HG03469 (cell line): ENCODE measurements at regions not wholly inside any gene's neighbourhood (a gene's known extent, or its start where the extent isn't known, plus 50 kb on each side); places are given as distances from the start of the nearest gene placed in this dataset.

Source experiments
- ATAC-seq: cut with Tn5 transposase; IDR thresholded peaks from one replicate; pipeline ENCODE4 v1.9.1; 2021; ENCODE audit warnings: mild to moderate bottlenecking, moderate library complexity, moderate number of reproducible peaks; ENCODE audit not compliant: unreplicated experiment

DNA sequence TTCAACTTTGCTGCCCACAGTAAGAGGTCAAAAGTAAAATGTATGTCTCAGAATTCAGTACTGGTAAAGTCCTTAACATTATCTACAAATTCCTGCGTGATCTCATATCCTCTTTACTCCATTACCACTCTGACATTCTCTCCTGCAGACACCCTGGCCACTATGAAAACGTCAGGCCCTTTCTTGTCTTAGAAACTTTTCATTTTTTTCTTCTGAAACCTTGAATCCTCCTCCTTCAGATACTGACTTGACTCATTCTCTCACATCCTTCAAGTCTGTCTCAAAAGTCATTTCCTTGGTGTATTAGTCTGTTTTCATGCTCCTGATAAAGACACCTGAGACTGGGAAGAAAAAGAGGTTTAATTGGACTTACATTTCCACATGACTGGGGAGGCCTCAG lies 262.3 kb downstream of the POU4F1 start:
- ATAC-seq: peak; percentile 61

DNA sequence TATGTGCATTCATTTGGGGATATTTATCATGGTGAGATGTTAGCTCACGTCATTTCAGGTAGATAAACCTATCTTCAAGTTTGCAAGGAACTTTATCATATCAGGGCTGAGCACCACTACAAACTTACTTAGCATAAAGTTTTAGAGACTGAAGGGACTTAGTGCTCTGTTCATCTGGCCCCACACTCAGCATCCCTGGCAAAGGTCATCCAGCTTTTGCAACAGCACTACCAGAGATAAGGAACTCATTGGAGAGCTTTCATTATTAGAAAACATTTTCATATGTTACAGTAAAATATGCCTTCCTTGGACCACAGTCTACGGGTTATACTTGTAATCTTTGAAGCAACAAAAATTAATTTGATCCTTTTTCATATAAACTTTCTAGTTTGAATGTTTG lies 263.4 kb downstream of the POU4F1 start:
- ATAC-seq: no peak

DNA sequence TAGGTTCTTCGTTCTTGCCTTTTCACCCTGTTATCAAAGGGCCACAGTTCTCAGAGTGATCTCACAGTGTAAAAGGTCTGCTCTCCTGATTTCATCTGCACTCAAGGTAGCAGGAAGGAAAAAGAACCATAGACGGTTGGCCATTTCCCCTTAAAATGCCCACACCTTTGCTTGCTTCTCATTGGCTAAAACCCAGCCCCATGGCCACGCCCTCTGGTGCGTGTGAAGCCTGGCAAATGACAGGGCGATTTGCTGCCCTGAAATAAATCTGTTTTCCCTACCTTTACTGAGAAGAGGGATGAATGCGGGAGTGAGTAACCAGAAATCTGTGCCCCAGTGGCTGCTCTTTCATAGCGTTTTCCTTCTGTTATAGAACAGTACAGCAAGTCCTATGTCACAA lies 269.3 kb downstream of the POU4F1 start:
- ATAC-seq: no peak

DNA sequence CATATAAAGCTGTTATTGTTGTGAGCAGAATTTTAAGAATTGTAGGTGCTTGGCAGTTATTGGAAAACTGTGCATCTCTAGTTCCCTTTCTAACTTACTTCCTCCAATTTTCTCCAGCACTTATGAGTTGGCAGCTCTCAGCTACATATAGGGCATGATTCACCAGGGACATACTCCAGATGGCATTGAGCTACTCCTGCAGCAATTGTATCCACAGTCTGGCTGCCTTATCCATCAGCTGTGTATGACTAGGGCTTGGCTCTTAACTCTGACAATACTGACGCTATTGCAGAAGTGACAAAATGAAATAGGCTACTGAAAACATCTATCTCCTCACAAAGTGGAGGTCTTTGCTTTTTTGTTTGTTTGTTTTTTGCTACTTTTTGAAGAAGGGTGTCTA lies 276.7 kb downstream of the POU4F1 start:
- ATAC-seq: no peak

DNA sequence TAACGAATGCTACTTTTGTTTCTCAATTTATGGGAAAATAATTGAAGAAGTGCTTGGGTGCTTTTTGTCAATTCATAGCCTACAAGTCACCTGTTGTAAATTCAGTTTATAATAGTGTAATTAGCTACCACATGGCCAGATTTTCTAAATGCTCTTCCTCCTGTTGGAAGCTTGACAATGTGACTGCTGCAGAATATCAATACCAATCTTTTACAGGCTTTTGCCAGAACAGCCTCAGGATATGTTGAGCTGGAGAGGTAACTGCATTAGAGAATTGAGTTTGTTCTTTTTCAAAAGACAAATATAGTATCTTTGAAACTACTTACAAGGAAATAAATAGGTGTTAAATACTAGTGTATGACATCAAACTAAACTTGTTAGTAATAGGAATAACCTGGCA lies 277.8 kb downstream of the POU4F1 start:
- ATAC-seq: no peak

DNA sequence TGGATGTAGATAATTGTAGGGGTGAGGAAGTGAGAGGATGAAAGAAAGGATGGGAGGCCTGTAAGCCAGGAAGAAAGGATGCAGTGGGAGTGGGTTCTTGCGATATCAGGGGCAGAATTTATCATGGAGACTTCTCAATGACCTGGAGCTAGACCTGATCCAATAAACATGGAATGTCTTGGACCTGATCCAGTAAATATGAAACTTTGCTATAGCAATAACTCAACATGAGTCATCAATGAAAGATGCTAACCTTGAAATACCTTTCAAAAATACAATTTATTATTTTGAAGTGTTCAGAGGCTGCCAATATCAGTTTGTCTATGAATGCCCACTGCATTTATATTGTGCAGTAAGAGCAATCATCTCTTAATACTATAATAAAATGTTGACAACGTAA lies 279.5 kb downstream of the POU4F1 start:
- ATAC-seq: no peak

DNA sequence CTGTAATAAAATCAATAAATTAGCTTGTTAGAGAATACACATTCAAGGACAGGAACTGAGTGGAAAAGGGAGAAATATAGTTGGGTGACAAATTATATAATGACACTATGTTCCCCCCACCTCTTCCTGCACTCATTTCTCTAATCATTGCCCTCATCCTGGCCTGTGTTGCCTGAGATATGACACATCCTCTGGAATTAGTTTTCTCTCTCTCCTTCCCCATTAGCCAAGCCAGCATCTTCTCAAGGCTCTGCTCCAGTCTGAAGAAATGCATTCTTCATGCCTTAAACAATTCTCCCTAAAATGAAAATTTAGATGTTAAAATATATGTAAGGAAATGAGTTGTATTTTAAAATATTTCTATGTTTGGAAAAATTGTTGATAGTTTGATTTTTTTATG lies 280.3 kb downstream of the POU4F1 start:
- no peak for ATAC-seq

DNA sequence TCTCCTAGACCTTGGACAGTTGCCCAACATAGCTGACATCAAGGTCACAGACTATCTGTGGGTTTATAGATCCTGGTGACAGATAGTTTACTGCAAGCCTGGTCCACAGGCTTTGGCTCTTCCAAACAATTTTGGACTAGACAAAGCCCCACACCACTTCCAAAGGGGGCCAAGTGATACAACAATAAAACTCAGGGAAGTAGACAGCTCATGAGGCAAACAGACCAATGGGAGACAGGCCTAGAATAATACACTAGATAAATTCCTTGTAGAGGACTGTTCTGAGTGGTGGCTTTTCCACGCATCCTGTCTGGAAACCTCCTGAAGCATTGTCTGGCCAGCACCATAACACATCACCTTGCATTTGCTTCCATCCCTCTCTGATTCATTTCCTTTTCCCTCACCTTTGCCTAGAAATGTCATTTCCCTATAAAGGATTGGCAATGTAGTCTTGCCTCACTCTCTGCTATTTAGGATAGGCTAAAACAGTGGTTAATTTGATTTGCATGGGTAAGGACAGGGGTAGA lies 284.2 kb downstream of the POU4F1 start:
- ATAC-seq: no peak

DNA sequence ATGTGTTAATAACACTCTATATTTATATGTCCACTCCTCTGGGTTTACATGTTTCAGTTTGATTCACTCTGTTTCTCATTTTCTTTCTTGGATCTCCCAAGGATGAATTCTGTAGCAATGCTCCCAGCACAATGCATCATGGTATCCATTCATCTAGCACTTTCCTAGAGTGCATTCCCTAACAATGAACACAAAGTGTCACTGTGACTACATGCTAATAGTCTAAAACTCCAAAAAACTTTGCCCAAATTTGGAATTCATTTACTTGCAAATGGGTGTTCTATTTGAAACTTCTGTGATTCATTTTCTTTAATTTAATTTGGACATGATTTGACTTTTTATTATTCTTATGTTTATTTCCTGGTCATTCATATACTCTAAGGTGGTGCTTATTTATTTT lies 286.3 kb downstream of the POU4F1 start:
- ATAC-seq: no peak

DNA sequence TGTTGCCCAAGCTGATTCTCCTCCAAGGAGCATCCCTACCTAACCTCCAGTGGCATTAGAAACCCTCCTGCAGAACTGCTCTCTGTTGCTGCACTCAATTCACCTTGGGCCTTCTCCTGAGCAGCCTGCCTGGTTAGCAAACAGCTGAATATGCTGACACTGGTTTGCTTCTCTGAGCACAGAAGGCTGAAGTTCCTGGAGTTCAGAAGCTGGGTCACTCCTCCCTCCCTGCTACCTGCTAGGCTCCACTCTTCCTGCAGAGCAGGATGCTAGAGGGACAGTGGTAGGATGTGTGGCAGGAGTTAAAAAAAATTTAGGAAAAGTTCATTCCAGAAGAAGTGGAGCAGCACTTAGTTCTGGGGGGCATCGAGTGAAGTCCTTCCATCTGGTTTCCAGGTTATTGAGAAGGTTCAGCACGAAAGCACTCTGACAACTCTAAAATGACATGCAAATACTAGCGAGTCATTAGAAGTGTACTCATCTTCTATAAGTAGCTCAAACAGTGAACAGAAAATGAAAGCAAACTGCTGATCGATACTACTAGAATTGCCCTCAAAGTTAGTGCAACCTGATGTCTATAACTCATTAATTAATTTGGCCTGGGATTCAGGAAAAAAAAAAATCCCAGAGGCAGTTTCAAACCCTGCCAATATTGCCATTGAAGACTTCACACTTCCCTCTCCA lies 293.7 kb downstream of the POU4F1 start:
- peak; percentile 49 for ATAC-seq

DNA sequence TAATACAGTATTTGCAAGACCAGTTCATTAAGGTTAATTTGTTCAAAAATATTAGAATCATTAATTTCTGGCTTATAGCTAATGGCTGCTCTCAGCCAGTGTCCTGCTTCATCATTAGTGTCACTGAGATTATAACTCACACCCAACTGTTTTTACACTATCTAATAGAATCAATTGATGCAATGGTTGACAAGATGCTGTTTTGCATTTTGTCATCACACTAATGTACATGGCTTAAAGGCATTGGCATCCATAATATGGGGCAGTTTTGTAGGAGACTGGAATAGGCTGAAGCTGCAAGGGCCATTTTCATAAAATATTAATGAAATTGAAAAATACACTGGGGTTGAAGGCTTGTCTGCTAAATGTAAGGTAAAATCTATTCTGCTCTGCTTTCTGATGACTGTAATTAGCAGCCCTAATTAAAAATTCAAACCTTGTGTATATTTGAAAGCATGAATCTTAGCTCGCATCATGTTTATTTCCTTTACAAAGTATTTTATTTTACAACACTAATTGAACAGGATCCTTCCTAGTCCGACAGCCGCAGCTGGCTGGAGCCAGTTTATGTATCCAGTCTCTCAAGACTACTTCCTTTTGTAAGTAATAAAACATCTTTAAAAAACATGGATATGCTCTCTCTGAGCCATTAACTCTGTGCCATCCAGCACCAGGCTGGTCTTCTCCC lies 296.7 kb downstream of the POU4F1 start:
- no peak for ATAC-seq

DNA sequence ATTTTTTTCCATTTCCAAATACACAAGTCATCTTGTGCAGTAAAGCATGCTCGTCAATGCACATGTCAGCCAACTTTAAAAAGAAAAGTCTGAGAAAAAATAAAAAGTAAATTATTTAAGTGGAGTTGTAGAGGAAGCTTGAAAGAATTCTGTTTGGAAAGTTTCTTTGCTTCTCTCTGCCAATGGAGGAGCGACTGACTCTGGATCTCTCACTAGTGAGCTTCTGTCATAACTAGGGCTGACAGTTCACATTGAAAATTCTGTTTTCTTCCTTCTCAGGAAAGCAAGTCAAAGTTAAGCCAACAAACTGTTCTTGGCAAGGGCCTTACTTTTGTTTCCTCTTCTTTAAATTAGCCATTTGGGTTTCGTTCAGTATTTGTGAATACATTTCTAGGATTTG lies 298.2 kb downstream of the POU4F1 start:
- ATAC-seq: no peak

DNA sequence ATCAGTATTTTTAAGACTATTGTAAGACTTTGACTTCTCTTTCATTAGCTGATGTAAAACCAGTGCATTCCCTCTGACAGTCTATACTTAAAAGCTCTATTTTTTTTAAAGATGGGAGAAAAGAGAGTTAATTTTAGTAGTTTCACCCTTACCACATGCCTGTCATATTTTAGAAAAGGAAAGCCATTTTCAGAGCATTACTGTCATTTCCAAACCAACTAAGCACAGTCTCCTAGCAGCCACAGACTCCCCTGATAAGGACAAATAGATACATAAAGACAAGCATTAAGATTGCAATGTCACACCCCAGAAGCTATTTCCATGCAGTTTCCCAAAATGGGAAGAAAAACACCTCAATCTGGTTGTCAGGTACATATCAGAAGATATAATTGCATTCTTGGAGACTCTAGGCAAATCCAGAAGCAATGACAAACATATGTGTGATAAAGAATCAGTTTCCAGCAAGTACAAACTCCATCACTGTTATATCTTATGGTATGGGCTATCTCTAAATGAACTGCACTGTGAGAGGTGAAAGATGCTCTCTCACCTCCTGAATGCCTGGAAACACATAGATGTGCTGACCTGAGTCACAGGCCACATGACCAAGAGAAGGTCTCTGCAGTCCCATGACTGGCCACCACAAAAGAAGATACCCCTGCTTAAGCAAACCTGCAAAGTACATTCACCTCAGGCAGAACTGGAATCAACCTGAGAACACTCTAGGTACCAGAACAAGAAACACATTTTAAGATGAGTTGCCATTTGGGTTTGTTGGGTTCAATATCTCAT lies 303.3 kb downstream of the POU4F1 start:
- ATAC-seq: peak; percentile 64

DNA sequence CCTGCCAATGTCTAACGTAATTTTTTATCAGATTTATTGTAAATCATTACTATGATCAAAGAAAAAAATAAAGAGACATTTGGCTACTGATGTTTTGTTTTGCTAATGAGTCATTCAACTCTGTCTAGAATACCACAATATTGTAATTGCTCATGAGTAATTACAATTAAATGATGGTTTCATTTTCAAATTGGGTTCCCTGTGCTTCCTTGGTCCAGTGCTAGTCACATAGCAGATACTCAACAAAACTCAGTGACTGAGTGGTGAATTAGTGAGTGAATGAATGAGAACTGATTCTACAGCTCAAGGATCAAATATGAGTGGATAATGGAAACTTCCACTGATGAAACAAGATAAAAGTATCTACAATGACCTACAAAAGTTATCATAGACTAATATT lies 304.7 kb downstream of the POU4F1 start:
- ATAC-seq: no peak

DNA sequence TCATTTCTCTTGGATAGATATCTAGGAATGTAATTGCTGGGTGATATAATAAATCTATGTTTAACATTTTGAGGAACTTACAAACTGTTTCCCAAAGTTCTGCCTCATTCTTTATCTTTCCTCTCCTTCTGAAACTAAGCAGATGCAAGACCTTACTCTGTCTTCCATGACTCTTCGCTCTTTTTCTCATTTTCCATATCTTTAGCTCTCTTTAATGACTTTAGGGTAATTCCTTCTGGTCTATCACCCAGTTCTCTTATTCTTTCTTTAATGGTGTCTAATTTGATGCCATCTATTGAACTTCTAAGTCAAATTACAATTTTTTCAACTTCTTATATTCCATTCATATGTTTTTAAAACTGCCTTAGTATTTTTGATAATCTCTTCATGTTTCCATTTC lies 316.6 kb downstream of the POU4F1 start:
- ATAC-seq: no peak

DNA sequence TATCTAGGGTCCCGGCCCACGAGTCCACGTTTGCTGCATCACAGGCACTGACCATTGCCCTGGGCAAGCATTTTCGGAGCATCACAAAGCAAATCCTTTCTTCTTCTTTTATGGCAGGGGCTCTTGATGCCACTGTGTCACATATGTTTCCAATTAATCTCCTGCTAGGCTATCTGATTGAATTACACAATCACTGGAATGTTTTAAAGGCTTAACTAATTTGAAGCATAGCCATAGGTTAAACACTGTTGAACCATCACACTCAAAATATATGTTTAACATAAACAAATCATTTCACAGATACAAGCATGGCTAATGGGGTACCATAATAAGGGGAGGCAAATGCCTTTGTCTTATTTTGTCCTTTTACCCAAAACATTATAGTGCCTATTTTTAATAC lies 338.3 kb downstream of the POU4F1 start:
- no peak for ATAC-seq

DNA sequence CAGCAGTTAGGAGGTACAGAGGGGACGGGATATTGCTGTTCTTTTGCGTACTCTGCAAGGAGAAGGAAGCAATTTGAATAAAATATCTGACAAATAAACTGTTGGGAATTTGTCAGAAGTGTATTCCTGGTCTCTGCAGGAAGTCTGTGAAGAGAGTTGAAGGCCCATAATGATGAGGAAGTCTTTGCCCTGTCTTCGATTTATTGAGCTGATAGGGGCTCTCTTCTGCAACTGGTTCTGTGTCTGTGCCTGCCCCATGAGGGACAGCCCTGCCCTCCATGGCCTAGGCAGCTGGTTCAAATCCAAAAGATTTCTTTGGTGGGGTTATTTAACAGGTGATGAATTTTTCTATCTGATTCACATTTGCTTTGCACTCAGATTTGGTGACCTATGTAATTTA lies 339.7 kb upstream of the EDNRB start:
- ATAC-seq: no peak

DNA sequence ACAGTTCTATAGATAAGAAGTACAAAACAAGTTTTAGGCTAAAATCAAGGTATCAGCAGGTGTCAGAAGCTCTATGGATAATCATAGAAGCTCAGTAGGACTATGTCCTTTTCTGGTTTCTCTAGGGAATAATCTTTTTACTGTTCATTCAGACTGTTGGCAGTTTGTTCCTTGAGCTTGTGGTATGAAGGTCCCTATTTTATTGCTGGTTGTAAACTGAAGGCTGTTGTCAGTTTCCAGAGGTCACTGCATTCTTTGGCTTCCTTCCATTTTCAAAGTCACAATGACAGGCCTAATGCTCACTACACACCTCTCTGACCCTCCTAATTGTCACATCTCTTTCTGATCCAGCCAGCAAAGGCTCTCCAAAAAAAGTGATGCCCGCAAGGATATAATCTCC lies 337.9 kb upstream of the EDNRB start:
- ATAC-seq: no peak

DNA sequence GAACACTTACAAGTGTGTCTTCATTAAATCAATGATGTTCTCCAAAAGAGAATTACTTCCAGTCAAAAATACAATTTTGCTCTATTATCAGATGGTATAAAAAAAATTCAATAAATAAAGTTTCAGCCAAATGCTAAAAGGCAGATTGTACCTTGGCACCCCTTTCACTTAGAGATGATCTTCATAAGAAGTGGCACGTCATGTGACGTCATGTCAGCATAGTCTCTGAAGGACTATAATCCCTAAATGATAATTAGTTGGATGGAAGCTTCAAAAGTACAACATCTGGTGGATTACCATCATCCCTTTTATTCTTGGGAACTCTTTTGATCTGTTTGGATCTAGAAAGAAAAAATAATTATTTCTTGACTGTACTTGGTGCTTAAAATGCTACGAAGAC lies 335.5 kb upstream of the EDNRB start:
- no peak for ATAC-seq

DNA sequence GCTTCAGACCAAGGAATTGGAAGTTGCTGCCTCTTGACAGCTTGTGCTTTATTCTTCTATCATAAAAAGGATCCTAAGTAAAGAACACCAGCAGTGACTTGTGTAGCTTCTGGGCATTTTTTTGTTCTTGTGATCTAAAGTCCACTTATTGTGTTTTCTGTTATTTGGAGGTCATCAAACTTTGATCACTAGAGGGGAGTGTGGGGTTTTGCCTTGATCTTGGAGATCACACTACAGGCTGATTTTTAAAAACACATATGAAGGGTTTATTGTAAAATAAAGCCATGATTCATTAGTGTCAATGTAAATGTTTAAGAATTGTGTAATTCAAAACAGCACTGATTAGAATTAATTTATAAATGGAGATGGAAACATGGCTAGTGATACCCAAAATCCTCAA lies 328.7 kb upstream of the EDNRB start:
- ATAC-seq: no peak

DNA sequence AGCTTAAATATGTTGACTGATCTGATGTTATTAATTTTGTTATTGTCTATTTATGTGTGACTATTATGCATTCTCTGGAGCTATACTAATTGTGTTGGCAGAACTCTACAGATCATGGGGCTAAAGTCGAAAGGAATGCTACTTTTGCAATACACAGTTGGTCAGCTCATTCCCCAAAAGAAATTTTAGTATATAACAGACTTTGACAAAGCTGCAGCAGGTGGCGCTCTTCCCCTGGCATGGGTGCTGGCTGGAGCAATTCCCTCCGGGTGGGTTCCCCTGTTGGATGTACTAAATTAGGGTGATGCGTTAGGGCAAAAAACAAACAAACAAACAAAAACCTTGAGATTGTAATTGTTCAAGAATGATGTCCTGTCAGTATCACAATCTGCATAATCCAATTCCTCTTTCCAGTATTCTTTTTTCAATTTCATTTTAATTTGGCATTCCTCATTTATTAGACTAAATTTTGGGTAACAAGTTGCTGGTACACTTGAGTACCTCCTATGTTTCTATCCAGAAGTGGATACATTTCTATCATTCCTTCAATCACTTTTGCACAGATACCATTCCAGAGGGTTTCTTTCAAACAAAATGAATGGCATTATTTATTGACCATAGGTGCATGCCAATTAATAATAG lies 322.8 kb upstream of the EDNRB start:
- ATAC-seq: no peak
